GM23338 (cell line): ENCODE measurements at regions not wholly inside any gene's neighbourhood (a gene's known extent, or its start where the extent isn't known, plus 50 kb on each side); places are given as distances from the start of the nearest gene placed in this dataset.
A peak's percentile ranks its signal among the peaks of the same experiment; 100 is the strongest.

Experiments used
- ATAC-seq: fragments of 200-7000 bp; cut with Tn5 transposase; 3 replicates; pipeline ENCODE4 v1.9.1; 2020
- DNase-seq: peaks from one replicate; pipeline ENCODE4 v3.0.0-alpha.2; 2015; ENCODE audit warnings: low spot score
- H2AFZ ChIP-seq: fragments of 200-600 bp; sonication (generic); 2 replicates; pipeline ENCODE4 v1.8.0; 2016; ENCODE audit warnings: antibody characterized with exemption, mild to moderate bottlenecking, moderate library complexity
- H3F3A ChIP-seq: fragments of 200-600 bp; sonication (generic); replicated peaks from 2 replicates; pipeline ENCODE4 v1.8.0; 2017; ENCODE audit warnings: antibody characterized with exemption, mixed run types, low read depth
- H3K27ac ChIP-seq: fragments of 200-600 bp; sonication (generic); 2 replicates; pipeline ENCODE4 v1.6.1; 2016; ENCODE audit warnings: low read depth
- H3K27me3 ChIP-seq: fragments of 200-600 bp; sonication (generic); 2 replicates; pipeline ENCODE4 v1.8.0; 2016; ENCODE audit warnings: mild to moderate bottlenecking, mixed run types, moderate library complexity; ENCODE audit not compliant: insufficient read depth
- H3K36me3 ChIP-seq: fragments of 200-600 bp; sonication (generic); 2 replicates; pipeline ENCODE4 v1.8.0; 2016; ENCODE audit warnings: mild to moderate bottlenecking; ENCODE audit not compliant: insufficient read depth
- H3K4me1 ChIP-seq: fragments of 200-600 bp; sonication (generic); 2 replicates; pipeline ENCODE4 v1.8.0; 2016; ENCODE audit warnings: mild to moderate bottlenecking, moderate library complexity; ENCODE audit not compliant: insufficient read depth
- H3K4me2 ChIP-seq: fragments of 200-600 bp; sonication (generic); 2 replicates; pipeline ENCODE4 v1.7.1; 2017; ENCODE audit warnings: mixed run types
- H3K4me3 ChIP-seq: fragments of 200-600 bp; sonication (generic); 2 replicates; pipeline ENCODE4 v1.6.1; 2016; ENCODE audit warnings: mixed run types
- H3K79me2 ChIP-seq: fragments of 200-600 bp; sonication (generic); replicated peaks from 2 replicates; pipeline ENCODE4 v1.8.0; 2017; ENCODE audit warnings: mild to moderate bottlenecking; ENCODE audit not compliant: insufficient read depth
- H3K9me2 ChIP-seq: fragments of 200-600 bp; sonication (generic); 2 replicates; pipeline ENCODE4 v1.8.0; 2017; ENCODE audit not compliant: insufficient read depth
- H4K20me1 ChIP-seq: fragments of 200-600 bp; sonication (generic); replicated peaks from 2 replicates; pipeline ENCODE4 v1.8.0; 2017; ENCODE audit warnings: mild to moderate bottlenecking; ENCODE audit not compliant: insufficient read depth
- H3K27ac Mint-ChIP-seq: 2 replicates; pipeline ENCODE4 v1.8.0; 2020; ENCODE audit warnings: inconsistent platforms, mild to moderate bottlenecking, moderate library complexity, mixed read lengths
- H3K27me3 Mint-ChIP-seq: 3 replicates; pipeline ENCODE4 v1.8.0; 2022; ENCODE audit warnings: low read depth, mild to moderate bottlenecking, moderate library complexity, mixed read lengths, inconsistent platforms; ENCODE audit not compliant: insufficient read depth, poor library complexity
- H3K36me3 Mint-ChIP-seq: 3 replicates; pipeline ENCODE4 v1.8.0; 2021; ENCODE audit warnings: low read depth, mild to moderate bottlenecking, inconsistent platforms, moderate library complexity, mixed read lengths
- H3K4me1 Mint-ChIP-seq: 3 replicates; pipeline ENCODE4 v1.8.0; 2020; ENCODE audit warnings: mild to moderate bottlenecking, inconsistent platforms, mixed read lengths
- H3K4me3 Mint-ChIP-seq: 3 replicates; pipeline ENCODE4 v1.8.0; 2021; ENCODE audit warnings: moderate library complexity, mild to moderate bottlenecking, inconsistent platforms, mixed read lengths
- H3K9me3 Mint-ChIP-seq: 3 replicates; pipeline ENCODE4 v1.8.0; 2020; ENCODE audit warnings: moderate library complexity, mild to moderate bottlenecking, inconsistent platforms, mixed read lengths
- CREB1 ChIP-seq: fragments of 250-450 bp; sonication (Bioruptor Pico); IDR thresholded peaks from 2 replicates; pipeline ENCODE4 v1.5.0; 2020; ENCODE audit warnings: low read depth, mild to moderate bottlenecking, moderate library complexity
- ETS1 ChIP-seq: IDR thresholded peaks from 2 replicates; pipeline ENCODE4 v1.6.1; 2016; ENCODE audit warnings: antibody characterized with exemption
- EZH2 ChIP-seq: fragments of 200-600 bp; sonication (generic); IDR thresholded peaks from one replicate; pipeline ENCODE4 v1.8.0; 2017; ENCODE audit warnings: antibody characterized with exemption, mild to moderate bottlenecking, low read depth; ENCODE audit not compliant: unreplicated experiment
- EZH2phosphoT487 ChIP-seq: fragments of 200-600 bp; sonication (generic); IDR thresholded peaks from one replicate; pipeline ENCODE4 v1.8.1; 2018; ENCODE audit warnings: antibody characterized with exemption; ENCODE audit not compliant: unreplicated experiment
- JUNB ChIP-seq: IDR thresholded peaks from one replicate; pipeline ENCODE4 v1.6.1; 2016; ENCODE audit warnings: antibody characterized with exemption; ENCODE audit not compliant: unreplicated experiment
- NANOG ChIP-seq: IDR thresholded peaks from 2 replicates; pipeline ENCODE4 v1.6.1; 2016; ENCODE audit warnings: antibody characterized with exemption, borderline replicate concordance
- POLR2AphosphoS5 ChIP-seq: IDR thresholded peaks from 2 replicates; pipeline ENCODE4 v1.6.1; 2016; ENCODE audit warnings: antibody characterized with exemption, low read depth
- REST ChIP-seq: IDR thresholded peaks from one replicate; pipeline ENCODE4 v1.6.1; 2018; ENCODE audit warnings: antibody characterized with exemption; ENCODE audit not compliant: unreplicated experiment
- STAT1 ChIP-seq: IDR thresholded peaks from one replicate; pipeline ENCODE4 v1.6.1; 2016; ENCODE audit warnings: antibody characterized with exemption; ENCODE audit not compliant: unreplicated experiment
- ZNF114 ChIP-seq: fragments of 250-450 bp; sonication (Bioruptor Pico); IDR thresholded peaks from 2 replicates; pipeline ENCODE4 v1.5.0; 2020; ENCODE audit warnings: mild to moderate bottlenecking, moderate library complexity
- ZNF331 ChIP-seq: fragments of 250-450 bp; sonication (Bioruptor Pico); IDR thresholded peaks from 2 replicates; pipeline ENCODE4 v1.5.0; 2020; ENCODE audit warnings: low read depth, mild to moderate bottlenecking, moderate library complexity
- ZNF462 ChIP-seq: fragments of 250-450 bp; sonication (Bioruptor Pico); IDR thresholded peaks from 2 replicates; pipeline ENCODE4 v1.5.0; 2020; ENCODE audit warnings: mild to moderate bottlenecking, moderate library complexity
- TF ChIP-seq, protein P1 (sequence below), 2 experiments: fragments of 200-600 bp in 1 of 2; sonication (generic) in 1 of 2; conservative IDR thresholded peaks; 2 replicates each; pipeline versions ENCODE4 v1.5.1 to v1.6.1; 2016 to 2017; ENCODE audit warnings: antibody characterized with exemption in 2 of 2, low read depth in 2 of 2, mild to moderate bottlenecking in 2 of 2, moderate library complexity in 1 of 2

- H3F3A ChIP-seq, result no peaks in the 10 kb centered on the region
- H2AFZ ChIP-seq, result peak overlapping the region; percentile 93
- H3K27me3 ChIP-seq, result no peaks in the 10 kb centered on the region
- Mint-ChIP-seq H3K27me3 (no peaks in the 10 kb centered on the region), H3K27ac (no peak overlapping the region), H3K4me1 (peaks cover 6% of the 10 kb centered on the region; the same call in 1 of the 3 replicates), H3K9me3 (peaks cover 3% of the 10 kb centered on the region; the same call in 1 of the 3 replicates), H3K4me3 (no peak overlapping the region), H3K36me3 (no peaks in the 10 kb centered on the region; the same call in 2 of the 3 replicates)
- H3K4me2 ChIP-seq, result no peak overlapping the region
- H4K20me1 ChIP-seq, result no peaks in the 10 kb centered on the region
- no peaks in the 10 kb centered on the region for H3K79me2 ChIP-seq
- no peaks in the 10 kb centered on the region for H3K4me1 ChIP-seq
- TF ChIP-seq ZNF331 (CRISPR knock-in tag) (peak; percentile 60), STAT1 (no peak), REST (no peak), ZNF462 (CRISPR knock-in tag) (no peak), CREB1 (CRISPR knock-in tag) (no peak), NANOG (no peak), POLR2AphosphoS5 (no peak), JUNB (no peak), ETS1 (no peak), EZH2phosphoT487 (no peak), EZH2 (no peak), ZNF114 (CRISPR knock-in tag) (no peak)
- TF ChIP-seq, protein P1, sequence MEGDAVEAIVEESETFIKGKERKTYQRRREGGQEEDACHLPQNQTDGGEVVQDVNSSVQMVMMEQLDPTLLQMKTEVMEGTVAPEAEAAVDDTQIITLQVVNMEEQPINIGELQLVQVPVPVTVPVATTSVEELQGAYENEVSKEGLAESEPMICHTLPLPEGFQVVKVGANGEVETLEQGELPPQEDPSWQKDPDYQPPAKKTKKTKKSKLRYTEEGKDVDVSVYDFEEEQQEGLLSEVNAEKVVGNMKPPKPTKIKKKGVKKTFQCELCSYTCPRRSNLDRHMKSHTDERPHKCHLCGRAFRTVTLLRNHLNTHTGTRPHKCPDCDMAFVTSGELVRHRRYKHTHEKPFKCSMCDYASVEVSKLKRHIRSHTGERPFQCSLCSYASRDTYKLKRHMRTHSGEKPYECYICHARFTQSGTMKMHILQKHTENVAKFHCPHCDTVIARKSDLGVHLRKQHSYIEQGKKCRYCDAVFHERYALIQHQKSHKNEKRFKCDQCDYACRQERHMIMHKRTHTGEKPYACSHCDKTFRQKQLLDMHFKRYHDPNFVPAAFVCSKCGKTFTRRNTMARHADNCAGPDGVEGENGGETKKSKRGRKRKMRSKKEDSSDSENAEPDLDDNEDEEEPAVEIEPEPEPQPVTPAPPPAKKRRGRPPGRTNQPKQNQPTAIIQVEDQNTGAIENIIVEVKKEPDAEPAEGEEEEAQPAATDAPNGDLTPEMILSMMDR (conservative IDR thresholded peaks at IDR 0.05; ENCODE audit: low read depth in 2 of 2), result peak; percentile 65 to 75
- no peaks in the 10 kb centered on the region for H3K36me3 ChIP-seq
- H3K4me3 ChIP-seq, result no peak overlapping the region
- H3K27ac ChIP-seq, result no peak overlapping the region
- DNase-seq, result peak; percentile 84
- peak; percentile 95 for ATAC-seq
- peaks cover 4% of the 10 kb centered on the region; the same call in 1 of the 2 replicates for H3K9me2 ChIP-seq
Measured at GRCh38 chr3:26118165-26118564, 328.3 kb downstream of the OXSM start.
